ENCODE measurements at regions not wholly inside any gene's neighbourhood (a gene's known extent, or its start where the extent isn't known, plus 50 kb on each side); places are given as distances from the start of the nearest gene placed in this dataset.

DNA sequence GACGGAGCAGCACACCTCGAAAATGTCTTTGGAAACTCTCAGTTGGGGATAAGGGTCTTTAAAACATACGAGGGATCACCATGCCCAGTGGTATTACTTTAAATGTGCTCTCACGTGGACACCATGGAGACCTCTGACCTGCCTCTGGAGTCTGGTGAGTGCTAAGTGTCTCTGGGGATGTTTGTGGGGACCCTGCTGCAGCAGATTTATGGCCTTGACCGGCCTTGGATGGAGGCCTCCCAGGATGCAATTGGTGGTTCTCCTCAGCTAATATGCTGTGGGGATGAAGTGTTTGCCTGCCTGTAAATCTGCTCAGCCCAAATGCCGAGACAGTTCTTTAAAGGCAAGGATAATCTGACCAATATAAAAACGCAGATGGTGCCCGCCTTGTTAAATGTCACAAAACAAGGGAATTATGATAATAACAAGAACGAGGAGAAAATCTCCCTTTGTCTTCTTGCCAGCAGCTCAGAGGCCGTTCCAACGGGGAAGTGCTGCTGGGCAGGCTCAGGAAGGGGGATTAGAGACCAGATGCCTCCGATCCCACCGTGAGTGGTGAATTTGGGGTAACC is 154.4 kb downstream of the ABCC12 start:
- H3K36me3 Mint-ChIP-seq: no peaks in the 10 kb centered on the region
- H3K9me3 Mint-ChIP-seq: peaks cover 1% of the 10 kb centered on the region
- H3K4me3 Mint-ChIP-seq: no peak overlapping the region
- no peak overlapping the region for H3K27ac Mint-ChIP-seq
- ATAC-seq: no peak
- H3K27me3 Mint-ChIP-seq: peaks cover 8% of the 10 kb centered on the region
- no peaks in the 10 kb centered on the region for H3K4me1 Mint-ChIP-seq

DNA sequence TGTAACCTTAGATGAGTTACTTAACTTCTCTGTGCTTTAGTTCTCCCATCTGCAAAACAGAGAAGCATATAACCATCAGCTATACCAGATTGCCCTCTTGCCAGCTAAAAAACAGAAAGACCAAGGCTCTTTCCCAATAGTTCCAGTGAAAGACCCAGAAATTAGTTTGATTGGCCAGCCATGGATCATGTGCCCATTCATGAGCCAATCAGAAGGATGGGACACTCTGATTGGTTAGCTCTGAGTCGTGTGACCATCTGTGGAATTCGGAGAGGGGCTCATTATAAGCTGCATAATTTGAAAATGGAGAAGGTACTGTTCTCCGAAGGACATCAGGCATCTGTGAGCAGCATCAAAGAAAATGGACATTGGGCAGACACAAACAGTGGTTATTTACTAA is 155.2 kb downstream of the ABCC12 start:
- Mint-ChIP-seq H3K36me3 (no peaks in the 10 kb centered on the region), H3K4me1 (no peaks in the 10 kb centered on the region), H3K4me3 (no peak overlapping the region), H3K27ac (no peak overlapping the region), H3K9me3 (no peaks in the 10 kb centered on the region), H3K27me3 (peaks cover 8% of the 10 kb centered on the region)
- ATAC-seq: no peak

DNA sequence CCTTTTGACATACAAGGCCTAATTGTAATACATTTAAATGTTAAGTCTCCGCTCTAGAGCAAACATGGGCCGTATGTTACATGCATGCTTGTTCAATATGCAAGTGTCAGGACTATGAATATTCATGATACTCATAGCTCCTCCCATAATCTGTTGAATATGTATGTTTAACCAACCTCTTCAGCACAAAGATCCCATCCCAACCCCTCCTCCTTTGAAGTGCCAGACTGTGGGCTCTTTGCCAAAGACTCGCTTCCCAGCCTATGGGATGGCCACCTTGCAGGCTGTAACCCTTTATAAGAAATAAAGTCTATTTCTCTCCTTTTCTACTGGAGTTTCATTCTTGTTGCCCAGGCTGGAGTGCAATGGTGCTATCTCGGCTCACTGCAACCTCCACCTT is 156.2 kb downstream of the ABCC12 start:
- H3K9me3 Mint-ChIP-seq: no peaks in the 10 kb centered on the region
- no peak overlapping the region for H3K4me3 Mint-ChIP-seq
- H3K27me3 Mint-ChIP-seq: peaks cover 8% of the 10 kb centered on the region
- no peaks in the 10 kb centered on the region for H3K4me1 Mint-ChIP-seq
- H3K36me3 Mint-ChIP-seq: no peaks in the 10 kb centered on the region
- ATAC-seq: no peak
- no peak overlapping the region for H3K27ac Mint-ChIP-seq

DNA sequence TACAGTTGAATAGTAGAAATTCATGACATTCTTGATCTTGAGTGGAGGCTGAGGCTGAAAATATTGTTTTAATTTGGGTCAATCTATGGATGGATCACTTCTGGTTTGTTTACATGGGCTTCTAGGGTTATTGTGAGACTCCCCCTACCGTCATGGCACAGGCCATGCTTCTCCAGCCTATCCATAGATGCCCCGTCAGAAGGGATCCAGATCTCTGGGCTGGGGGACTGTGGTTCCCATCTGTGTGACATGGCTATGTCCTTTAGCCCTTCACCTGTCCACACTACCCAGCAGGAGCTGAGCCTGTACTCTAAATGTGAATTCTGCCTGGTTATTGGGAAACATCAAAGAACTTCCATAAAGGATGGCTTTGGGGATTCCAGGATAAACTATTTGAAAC is 160.4 kb downstream of the ABCC12 start:
- H3K4me3 Mint-ChIP-seq: no peak overlapping the region
- no peaks in the 10 kb centered on the region for H3K27me3 Mint-ChIP-seq
- ATAC-seq: no peak
- no peaks in the 10 kb centered on the region for H3K36me3 Mint-ChIP-seq
- H3K9me3 Mint-ChIP-seq: peaks cover 4% of the 10 kb centered on the region
- no peak overlapping the region for H3K27ac Mint-ChIP-seq
- H3K4me1 Mint-ChIP-seq: no peaks in the 10 kb centered on the region

DNA sequence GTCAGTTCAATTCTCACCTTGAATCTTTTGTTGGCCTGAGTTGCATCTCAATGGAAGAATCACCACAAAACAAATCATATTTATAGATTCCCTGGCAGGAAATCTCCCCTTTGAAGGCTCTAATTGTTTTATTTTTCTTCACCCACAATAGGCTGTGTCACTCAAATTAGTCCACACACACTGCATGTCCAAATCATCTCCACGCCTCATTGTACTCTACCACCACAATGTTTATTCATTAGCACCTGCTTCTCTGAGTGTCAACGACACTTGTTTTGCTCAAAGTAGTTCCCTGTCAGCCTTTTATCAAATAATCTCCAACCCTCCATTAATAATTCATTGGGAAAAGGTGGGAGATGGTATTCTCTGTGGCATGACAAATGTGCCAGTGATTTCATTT is 164.3 kb downstream of the ABCC12 start:
- Mint-ChIP-seq H3K36me3 (no peaks in the 10 kb centered on the region), H3K4me1 (no peaks in the 10 kb centered on the region), H3K27me3 (peaks cover 8% of the 10 kb centered on the region), H3K9me3 (peaks cover 7% of the 10 kb centered on the region), H3K4me3 (no peak overlapping the region), H3K27ac (no peak overlapping the region)
- no peak for ATAC-seq

DNA sequence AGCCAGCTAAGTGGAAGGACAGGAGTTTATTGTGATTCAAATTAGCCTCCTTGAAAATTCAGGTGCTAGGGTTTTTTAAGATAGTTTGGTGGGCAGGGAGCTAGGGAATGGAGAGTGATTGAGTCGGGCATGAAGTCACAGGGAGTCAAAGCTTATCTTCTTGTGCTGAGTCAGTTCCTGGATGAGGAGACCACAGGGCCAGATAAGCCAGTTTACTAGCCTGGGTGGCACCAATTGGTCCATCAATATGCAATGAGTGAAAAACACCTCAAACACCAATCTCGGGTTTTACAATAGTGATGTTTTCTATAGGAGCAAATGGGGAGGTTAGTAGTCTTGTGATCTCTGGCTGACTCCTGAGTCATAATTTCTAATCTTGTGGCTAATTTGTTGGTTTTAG is 165.1 kb downstream of the ABCC12 start:
- ATAC-seq: no peak
- Mint-ChIP-seq H3K4me3 (no peak overlapping the region), H3K27me3 (peaks cover 16% of the 10 kb centered on the region), H3K4me1 (no peaks in the 10 kb centered on the region), H3K9me3 (peaks cover 7% of the 10 kb centered on the region), H3K27ac (no peak overlapping the region), H3K36me3 (no peaks in the 10 kb centered on the region)

DNA sequence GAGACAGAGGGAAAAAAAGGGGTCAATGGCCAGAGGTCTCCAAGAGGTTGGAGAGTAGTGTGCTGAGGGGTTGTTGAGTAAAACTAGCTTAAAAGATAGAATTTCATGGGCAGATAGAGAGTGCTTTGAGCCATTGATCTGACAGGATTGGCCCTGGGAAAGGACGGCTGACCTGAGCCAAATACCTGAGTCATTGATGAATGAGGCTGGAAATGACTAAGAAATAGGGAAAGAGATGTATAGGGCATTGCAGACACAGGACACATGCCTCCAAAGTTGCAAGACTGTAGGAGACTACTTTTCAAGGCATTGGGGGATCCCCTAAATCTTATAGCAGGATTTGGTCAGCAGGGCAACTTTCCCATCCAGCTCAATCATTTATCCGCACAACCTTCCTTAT is 168.7 kb downstream of the ABCC12 start:
- Mint-ChIP-seq H3K4me3 (no peak overlapping the region), H3K36me3 (no peaks in the 10 kb centered on the region), H3K4me1 (no peaks in the 10 kb centered on the region), H3K9me3 (peaks cover 3% of the 10 kb centered on the region), H3K27me3 (peaks cover 24% of the 10 kb centered on the region), H3K27ac (no peak overlapping the region)
- ATAC-seq: no peak

DNA sequence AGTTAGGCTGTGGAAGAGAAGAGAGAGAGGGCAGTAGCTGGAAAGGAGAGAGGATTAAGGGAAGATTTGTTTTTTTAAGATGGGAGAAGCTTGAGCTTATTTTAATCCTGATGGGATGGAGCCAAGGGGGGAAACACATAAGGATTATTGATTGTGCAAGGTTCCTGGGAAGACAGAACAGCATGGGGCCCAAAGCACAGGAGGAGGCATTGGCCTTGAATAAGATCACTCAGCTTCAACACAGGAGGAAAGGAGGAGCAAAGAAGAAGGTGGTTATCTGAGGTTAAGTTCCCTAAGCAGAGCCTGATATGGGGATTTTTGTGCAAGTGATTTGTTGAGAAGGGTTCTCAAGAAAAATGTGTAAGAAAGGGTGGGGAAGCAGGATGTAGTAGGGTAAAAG is 169.8 kb downstream of the ABCC12 start:
- Mint-ChIP-seq H3K4me1 (no peaks in the 10 kb centered on the region), H3K36me3 (no peaks in the 10 kb centered on the region), H3K27ac (no peak overlapping the region), H3K4me3 (no peak overlapping the region), H3K27me3 (peaks cover 24% of the 10 kb centered on the region), H3K9me3 (peaks cover 3% of the 10 kb centered on the region)
- ATAC-seq: no peak

DNA sequence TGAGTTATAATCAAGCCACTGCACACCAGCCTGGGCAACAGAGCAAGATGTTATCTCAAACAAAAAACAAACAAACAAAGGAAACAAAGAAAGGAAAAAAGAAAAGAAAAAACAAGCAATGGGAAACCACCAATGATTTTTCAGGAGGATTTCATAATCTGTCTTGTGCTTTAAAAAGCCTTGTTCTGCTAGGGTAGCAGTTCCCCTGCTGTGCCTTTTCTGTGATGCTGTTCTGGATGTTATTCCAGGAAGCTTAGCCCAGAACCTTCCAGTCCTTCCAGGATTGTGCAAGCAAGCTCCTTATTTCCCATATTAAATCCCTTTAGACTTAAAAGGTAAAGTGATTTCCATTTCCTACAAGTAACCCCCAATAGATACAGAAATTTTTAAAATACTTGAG is 171.1 kb downstream of the ABCC12 start:
- Mint-ChIP-seq H3K27me3 (peaks cover 24% of the 10 kb centered on the region), H3K36me3 (no peaks in the 10 kb centered on the region), H3K27ac (no peak overlapping the region), H3K9me3 (no peaks in the 10 kb centered on the region), H3K4me3 (no peak overlapping the region), H3K4me1 (no peaks in the 10 kb centered on the region)
- no peak for ATAC-seq

DNA sequence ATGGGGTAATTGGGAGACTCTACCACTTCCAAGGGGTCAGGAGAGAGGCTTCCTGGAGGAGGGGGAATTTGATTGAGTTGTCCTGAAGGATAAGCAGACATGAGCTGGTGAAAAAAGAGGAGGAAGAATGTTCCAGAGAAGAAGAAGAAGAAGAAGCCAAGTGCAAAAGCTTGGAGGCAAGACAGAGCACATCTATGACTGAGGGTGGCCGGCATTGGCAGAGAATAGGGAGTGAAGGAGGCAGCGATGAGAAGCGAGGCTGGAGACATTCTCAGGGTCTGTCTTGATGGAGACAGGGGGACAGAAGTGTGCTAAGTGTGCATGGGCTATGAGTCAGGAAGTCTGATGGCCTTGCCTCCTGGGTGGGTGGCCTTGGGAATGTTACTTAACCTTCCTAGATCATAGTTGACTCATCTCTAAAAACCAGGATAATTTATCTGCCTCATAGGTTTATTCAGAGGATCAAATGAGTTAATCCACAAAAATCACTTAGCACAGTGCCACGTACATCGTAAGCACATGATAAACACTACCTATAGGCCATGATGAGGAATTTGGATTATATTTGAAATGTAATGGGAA is 171.7 kb downstream of the ABCC12 start:
- H3K9me3 Mint-ChIP-seq: no peaks in the 10 kb centered on the region
- no peak for ATAC-seq
- H3K27me3 Mint-ChIP-seq: peaks cover 24% of the 10 kb centered on the region
- no peaks in the 10 kb centered on the region for H3K4me1 Mint-ChIP-seq
- H3K36me3 Mint-ChIP-seq: no peaks in the 10 kb centered on the region
- no peak overlapping the region for H3K27ac Mint-ChIP-seq
- H3K4me3 Mint-ChIP-seq: no peak overlapping the region

DNA sequence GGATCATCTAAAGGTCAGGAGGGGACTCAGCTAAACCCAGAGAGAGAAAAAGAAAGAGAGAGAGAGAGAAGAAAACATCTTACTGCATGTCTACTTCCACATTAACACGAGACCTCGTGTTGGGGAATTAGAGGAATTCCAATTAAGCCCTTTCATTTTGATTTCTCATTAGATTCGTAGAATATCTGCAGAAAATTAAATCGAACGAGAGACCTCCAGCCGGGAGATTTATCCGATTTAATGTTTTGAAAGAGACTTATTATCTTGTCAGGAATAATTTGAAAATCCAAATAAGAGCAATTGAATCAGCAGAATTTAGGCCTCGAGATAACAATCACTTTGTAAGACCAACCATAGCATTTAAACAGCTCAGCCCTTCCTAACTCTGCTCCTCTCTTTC is 175.6 kb downstream of the ABCC12 start:
- Mint-ChIP-seq H3K9me3 (no peaks in the 10 kb centered on the region), H3K36me3 (no peaks in the 10 kb centered on the region), H3K4me1 (no peaks in the 10 kb centered on the region), H3K27me3 (peaks cover 3% of the 10 kb centered on the region), H3K4me3 (no peak overlapping the region), H3K27ac (no peak overlapping the region)
- no peak for ATAC-seq

DNA sequence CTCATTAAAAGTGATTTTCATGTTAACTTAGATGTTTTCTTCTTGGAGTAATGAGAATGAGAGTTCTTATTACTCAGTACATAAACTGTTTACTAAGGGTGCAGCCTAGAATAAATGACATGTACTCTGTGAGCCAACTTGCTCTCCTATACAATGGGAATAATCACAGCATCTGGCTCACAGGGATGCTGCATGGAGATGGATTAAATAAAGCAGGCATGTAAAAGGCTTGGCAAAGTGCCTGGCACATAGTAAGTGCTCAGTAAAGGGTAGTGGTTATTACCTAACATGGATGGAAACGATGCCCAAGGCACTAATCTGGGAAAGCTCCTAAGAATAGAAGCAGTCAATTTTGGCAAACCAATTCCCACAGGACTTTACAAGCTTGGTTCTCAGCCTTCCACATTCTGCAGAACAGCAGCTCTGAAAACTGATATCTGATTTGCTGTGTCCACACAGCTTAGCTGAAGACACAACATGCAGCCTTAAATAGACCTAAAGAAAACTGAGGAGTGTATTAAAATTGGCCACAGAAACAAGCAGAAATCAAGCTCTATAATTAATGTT is 176.1 kb downstream of the ABCC12 start:
- Mint-ChIP-seq H3K36me3 (no peaks in the 10 kb centered on the region), H3K4me3 (no peak overlapping the region), H3K27me3 (no peaks in the 10 kb centered on the region), H3K27ac (no peak overlapping the region), H3K9me3 (no peaks in the 10 kb centered on the region), H3K4me1 (no peaks in the 10 kb centered on the region)
- ATAC-seq: no peak

DNA sequence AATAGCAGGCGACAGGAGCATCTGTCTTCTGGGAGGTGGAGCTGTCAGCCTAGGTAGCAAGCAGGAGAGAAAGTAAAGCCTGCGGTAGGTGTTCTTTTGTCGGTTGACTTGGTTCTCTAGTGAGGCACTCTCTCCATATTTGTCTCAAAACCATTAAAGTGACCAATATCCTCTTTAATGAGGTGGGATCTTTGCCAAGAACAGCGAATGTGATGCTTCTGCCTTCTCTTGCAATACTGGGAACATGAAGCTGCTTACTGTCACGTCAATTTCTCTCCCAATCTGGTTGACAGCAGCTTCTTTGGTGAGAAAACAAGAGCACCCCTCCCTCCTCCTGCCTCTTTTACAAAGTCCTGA is 176.7 kb downstream of the ABCC12 start:
- no peaks in the 10 kb centered on the region for H3K4me1 Mint-ChIP-seq
- H3K9me3 Mint-ChIP-seq: no peaks in the 10 kb centered on the region
- H3K27me3 Mint-ChIP-seq: no peaks in the 10 kb centered on the region
- no peaks in the 10 kb centered on the region for H3K36me3 Mint-ChIP-seq
- ATAC-seq: no peak
- no peak overlapping the region for H3K4me3 Mint-ChIP-seq
- H3K27ac Mint-ChIP-seq: no peak overlapping the region

DNA sequence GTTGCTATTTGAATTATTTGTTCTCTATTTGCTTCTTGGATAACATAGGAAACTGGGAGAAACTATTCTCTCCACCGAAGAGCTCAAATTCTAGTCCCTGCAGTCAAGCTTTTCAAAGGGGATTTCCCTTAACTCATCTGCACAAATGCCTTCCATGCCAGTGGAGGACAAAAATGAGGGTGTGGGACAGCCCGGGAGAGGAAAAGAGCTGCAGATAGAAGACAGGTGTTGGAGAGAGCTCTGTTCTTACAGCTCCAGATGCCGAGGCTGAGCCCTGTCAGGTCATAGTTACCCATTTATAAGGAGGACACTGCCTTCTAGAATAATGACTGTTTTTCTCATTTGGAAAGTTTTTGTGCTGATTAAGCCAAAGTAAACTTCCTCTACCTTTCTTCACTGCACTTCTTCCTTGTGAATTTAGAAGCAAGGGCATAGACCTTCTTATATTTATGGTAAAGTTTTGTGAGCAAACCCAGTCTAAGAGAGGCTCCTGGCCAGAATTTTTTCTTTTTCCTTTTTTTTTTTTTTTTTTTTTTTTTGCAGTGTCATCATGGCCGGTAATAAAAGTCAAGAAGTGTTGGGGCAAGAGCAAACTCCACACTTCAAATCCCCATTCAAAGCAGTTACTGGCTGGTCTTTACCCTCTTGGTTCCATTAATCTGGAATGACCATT is 177.2 kb downstream of the ABCC12 start:
- Mint-ChIP-seq H3K9me3 (no peaks in the 10 kb centered on the region), H3K4me3 (no peak overlapping the region), H3K4me1 (no peaks in the 10 kb centered on the region), H3K36me3 (no peaks in the 10 kb centered on the region), H3K27ac (no peak overlapping the region), H3K27me3 (no peaks in the 10 kb centered on the region)
- ATAC-seq: no peak

DNA sequence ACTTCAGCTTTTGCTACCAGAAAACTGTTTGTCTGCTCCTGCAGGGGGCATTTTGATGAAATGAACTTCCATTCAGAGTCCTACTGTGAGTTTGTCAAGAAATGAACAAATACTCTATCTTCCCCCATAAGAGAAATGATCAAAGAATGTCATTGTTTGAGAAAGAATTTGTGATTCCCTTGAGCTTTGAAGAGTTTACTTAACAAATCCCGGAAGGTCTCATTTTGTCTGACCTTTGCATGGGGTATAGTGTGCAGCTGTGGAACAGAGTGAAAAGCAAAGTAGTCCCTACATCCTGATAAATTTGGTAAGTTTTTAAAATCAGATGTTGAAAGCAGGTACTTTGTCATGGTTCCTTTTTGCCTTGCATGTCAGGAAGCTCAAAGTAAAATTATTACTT is 178.0 kb downstream of the ABCC12 start:
- no peaks in the 10 kb centered on the region for H3K36me3 Mint-ChIP-seq
- ATAC-seq: no peak
- H3K27me3 Mint-ChIP-seq: peaks cover 7% of the 10 kb centered on the region
- no peak overlapping the region for H3K27ac Mint-ChIP-seq
- no peak overlapping the region for H3K4me3 Mint-ChIP-seq
- no peaks in the 10 kb centered on the region for H3K4me1 Mint-ChIP-seq
- no peaks in the 10 kb centered on the region for H3K9me3 Mint-ChIP-seq

DNA sequence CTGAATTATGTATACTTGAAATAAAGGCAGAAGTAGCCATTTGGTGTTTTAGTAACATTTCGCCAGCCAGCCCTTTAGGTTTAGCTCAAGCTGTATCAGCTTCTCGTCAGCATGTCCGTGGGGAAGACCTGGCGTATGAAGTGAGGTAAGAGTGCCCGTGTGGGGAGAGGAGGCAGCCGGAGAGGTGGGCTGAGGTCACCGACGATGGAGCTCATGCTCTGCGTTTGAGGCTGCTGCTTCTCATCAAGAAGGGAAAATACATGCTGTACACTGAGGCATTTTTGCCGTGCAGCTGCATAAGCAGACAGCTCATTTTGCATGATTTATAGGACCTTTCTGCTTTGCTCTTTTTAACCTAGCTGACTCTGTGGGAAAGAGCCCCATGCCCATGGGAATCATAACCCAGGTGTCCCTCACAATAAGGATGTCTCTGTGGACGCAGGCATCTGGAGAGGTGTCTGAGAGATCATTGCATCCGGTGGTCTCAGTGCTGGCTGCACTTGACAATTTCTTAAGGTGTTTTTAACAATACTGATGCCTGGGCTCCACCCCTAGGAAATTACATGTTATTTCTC is 179.1 kb downstream of the ABCC12 start:
- Mint-ChIP-seq H3K36me3 (no peaks in the 10 kb centered on the region), H3K9me3 (no peaks in the 10 kb centered on the region), H3K4me1 (no peaks in the 10 kb centered on the region), H3K27me3 (peaks cover 12% of the 10 kb centered on the region), H3K27ac (no peak overlapping the region), H3K4me3 (no peak overlapping the region)
- no peak for ATAC-seq
